ENCODE measurements at regions not wholly inside any gene's neighbourhood (a gene's known extent, or its start where the extent isn't known, plus 50 kb on each side); places are given as distances from the start of the nearest gene placed in this dataset.
"Not testable (repeated sequence)": the region's sequence is repeated elsewhere in the genome, so short reads cannot be mapped to it uniquely, and the experiment has no call there.

DNA sequence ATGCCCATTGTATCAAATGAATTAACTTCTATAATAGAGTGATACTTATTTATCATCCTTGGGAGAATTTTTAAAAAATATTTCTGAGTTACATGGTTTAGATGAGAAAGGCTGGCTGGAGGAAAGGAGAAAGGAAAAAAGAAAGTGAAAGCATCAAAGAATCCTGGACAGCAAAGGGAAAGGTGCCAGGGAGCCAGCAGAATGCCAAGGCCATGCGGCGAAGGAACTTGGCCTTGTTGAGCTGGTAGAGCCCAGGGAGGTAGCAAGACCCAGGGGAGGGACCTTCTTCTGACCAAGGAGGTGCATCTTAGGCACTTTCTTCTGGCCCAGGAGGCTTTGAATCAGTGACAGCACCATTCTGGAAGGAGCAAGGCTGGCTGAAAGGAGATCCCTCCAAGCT lies 240.5 kb downstream of the ENC1 start:
- DNase-seq = no peak

DNA sequence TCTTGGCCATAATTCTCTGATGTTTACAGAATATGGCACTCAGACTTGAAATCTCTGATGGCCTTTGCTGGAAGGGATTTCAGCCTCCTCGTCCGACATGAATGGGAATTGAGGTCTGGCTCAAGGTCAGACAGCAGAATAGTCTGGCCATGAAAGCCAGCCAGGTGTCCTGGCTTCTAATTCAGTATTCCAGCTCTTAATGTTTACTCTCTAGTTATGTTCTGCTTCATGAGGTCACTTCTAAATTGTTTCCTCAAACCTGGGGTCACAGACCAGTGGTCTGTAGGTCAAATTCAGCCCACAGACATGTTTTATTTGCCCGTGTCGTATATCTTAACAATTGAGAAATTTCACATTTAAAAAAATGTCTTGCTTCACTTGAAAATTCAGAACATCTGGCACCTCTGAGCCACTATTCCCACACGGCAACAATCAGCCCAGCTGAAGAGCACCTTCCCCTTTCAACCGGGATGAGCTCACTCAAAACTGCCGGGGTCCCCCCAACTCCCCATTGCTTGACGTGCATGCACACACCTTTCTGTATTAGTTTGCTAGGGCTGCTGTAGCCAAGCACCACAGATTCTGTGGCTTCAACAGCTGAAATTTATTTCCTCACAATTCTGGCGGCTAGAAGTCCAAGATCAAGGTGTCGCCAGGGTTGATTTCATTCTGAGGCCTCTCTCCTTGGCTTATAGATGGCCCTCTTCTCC lies 243.5 kb downstream of the ENC1 start:
- DNase-seq = no peak

DNA sequence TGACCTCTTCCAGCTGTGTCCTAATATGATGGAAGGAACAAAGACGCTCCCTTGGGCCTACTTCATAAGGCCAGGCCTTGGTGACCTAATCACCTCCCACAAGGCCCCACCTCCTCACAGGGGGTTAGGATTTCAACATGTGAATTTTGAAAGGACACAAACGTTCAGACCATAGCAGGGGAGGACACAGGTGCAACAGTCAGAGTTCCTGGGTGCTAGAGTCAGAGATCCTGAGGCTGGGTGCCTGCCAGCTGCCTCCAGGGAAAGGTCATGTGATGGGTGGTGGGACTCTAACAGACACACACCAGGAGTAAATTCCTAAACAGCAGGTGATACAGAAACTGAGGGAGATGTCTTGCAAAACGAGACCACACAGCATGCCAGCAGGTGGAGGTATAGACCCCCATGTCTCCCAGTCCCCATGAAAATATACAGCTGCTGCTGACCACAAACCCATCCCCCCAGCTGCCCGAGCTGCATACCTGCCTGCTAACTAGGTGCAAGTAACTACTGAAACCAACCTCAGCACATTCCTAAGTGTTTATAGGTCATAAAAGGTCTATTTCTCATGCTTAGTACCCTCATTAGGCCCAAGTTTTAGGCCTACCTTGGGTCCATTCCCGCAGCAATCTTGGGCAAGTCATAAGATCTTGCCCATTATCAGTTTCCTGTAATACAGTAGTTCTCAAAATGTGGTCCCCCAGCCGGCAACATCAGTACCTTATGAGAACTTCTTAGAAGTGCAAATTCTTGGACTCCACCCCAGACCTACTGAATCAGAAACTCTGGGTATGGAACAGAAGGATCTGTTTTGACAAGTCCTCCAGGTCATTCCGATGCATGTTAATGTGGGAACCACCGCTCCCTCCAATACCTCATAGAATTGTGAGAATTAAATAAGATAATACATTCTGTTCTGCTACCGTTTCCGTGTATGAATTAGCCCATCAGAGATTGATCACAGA lies 245.3 kb downstream of the ENC1 start:
- no peak for DNase-seq

- DNase-seq = no peak
Measured at GRCh38 chr5:74394528-74394915, 246.0 kb downstream of the ENC1 start.

GRCh38 chr5:74393943-74394342 lies 246.6 kb downstream of the ENC1 start:
- DNase-seq = peak; percentile 20

GRCh38 chr5:74392711-74393351 lies 247.7 kb downstream of the ENC1 start:
- no peak for DNase-seq

GRCh38 chr5:74391410-74391809 lies 249.1 kb downstream of the ENC1 start:
- DNase-seq = no peak

- DNase-seq = no peak
Measured at GRCh38 chr5:74390822-74391221, 249.7 kb downstream of the ENC1 start.

DNA sequence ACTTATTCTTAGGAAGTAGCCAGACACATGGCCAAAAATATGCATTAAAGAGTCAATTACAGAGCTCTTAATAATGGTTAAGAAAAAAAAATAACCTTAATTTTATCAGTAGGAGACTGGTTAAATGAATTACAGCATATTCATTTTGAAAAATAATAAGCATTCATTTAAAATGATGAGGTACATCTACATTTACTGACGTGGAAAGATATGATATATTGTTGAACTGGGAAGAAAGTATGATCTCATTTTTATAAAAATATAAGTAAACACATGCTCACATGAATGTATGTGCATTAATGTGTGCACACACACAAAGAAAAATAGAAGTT lies 250.3 kb downstream of the ENC1 start:
- DNase-seq = no peak

- DNase-seq = no peak
Measured at GRCh38 chr5:74389531-74390305, 250.8 kb downstream of the ENC1 start.

DNA sequence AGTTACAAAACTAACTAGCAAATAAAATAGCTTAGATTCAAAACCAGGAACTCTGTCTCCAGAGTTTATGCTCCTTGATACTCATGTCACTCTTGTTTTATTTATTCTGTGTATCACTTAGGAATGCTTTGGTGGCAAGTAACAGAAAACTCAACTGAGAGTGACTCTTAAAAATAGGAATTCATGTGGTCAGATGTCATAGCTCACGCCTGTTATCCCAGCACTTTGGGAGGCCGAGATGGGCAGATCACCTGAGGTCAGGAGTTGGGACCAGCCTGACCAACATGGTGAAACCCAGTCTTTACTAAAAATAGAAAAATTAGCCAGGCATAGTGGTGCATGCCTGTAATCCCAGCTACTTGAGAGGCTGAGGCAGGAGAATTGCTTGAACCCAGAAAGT lies 252.1 kb downstream of the ENC1 start:
- DNase-seq = not testable (repeated sequence)

DNA sequence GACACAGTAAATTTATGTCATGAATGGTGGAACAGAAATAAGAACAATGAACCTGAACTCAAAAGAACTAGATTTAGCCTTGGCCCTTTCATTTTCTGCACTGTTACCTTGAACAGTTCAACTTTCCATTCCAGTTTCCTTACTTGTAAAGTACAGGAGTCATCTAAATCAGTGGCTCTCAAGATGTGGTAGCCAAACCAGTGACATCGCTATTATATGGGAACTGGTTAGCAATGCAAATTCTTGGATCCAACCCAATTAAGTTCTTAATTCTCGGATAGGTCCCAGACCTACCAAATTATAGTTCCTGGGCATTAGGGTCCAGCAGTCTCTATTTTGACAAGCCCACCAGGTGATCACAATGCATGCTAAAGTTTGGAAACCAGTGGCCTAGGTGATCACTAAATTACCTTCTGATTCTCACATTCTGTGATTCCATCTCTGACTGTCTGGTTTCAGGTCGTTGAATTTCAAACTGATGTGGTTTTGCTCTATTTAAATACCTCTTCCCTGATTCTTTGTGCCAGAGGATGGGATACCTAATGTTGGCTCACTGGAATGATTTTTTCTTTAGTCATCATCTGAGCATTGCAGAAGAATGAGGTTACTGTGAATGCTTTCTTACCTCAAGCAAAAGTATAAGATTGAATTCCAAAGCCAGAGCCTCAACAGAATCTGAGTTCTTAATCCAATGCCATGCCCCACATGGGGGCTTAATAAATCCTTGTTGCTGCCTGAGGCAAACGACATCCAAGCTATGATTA lies 253.8 kb downstream of the ENC1 start:
- no peak for DNase-seq

DNA sequence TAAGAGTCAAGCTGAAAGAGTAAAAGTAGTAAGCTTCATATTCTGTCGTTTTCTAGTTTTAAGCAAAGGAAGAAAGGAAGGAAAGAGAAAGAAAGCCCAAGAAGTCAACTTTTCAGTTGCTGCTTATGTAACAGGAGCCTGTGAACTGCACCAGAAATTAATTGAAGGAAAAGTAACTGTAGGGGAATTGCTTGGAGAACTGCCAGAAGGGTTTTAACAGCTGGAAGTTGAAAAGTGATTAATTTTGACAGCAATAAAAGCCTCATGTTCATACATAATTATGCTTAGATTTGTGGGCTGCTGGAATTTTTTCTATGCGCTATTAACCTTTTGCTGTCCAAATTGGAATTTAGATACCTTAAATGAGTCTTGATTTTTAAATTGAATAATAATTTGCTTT lies 255.7 kb downstream of the ENC1 start:
- no peak for DNase-seq

GRCh38 chr5:74382987-74383593 lies 257.4 kb downstream of the ENC1 start:
- no peak for DNase-seq

DNA sequence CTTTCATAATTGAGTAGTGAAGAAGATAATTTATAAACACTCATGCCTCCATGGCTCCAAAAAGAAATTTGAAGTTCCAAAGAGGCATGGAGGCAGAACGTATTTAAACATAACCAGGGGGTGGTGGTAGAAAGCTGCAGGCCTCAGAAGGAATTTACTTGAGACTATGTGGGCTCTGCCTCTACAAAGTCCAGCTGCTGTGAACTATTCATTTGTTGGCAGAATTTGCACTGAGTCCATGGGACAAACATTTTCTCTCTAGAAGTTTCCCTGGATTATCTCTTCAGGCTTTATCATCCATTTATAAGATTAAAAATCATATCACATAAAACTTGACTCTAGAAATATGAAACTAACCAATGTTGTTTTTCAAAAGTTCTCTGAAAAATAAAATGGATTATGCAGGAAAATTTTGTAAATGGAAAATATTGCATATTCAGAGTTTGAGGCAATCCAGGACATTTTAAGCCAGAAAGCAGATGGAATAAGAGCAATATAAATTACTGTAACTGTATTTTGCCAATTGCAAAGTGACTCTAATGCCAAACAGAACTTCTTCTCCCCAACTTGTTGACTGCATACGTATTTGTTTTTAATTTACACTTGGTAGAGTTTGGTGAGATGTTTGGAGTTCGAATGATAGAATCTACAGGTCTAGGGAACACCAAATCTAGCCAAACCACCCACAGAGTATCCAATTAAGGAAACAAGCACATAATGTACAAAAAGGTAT lies 258.2 kb downstream of the ENC1 start:
- DNase-seq = no peak

DNA sequence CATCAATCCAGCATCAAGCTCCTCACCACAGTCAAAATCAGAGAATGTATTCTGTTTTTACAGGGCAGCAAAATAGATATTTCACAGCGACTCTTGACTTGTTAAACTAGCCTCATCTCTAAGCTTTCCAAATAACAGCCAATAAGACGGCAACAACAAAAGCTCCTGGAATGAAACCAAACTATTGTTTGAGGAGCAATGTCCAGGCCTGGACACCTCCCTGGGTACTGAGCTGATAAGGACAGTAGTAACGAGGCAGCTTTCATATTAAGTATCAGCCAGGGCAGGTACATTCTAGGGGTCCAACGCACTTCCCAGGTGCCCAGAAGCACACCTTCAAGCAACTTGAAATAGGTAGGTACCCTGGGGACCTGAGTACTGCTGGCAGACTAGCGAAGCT lies 260.3 kb downstream of the ENC1 start:
- no peak for DNase-seq

GRCh38 chr5:74378464-74378863 lies 262.1 kb downstream of the ENC1 start:
- no peak for DNase-seq

- no peak for DNase-seq
Measured at GRCh38 chr5:74376187-74376586, 264.3 kb downstream of the ENC1 start.

GRCh38 chr5:74375271-74375670 lies 265.3 kb downstream of the ENC1 start:
- DNase-seq = no peak

- DNase-seq = no peak
Measured at GRCh38 chr5:74374656-74375055, 265.9 kb downstream of the ENC1 start.

DNA sequence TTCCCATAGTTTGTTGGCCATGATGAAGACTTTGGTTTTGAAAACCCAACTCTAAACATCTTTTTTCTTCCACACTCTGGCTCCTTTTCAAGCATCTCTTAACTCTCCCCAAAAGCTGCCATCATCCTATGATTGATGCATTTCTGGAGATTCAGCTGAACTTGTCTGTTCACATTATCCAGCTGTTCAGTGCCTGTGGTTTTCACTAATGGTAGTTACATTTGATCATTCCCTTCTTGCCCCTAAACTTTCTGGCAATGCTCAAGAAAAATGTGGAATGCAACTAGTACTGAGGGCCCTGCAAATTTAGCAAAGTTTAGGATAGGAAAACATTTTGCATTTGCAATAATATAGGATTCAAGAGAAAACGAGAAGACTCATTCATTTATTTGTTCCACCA lies 267.5 kb downstream of the ENC1 start:
- DNase-seq = no peak
